K562 (cell line): ENCODE measurements at regions not wholly inside any gene's neighbourhood (a gene's known extent, or its start where the extent isn't known, plus 50 kb on each side); places are given as distances from the start of the nearest gene placed in this dataset.

Source experiments
- ATAC-seq: fragments of 200-7000 bp; cut with Tn5 transposase; 3 replicates; pipeline ENCODE4 v1.9.1; 2020; ENCODE audit warnings: moderate library complexity
- BruUV-seq: library from RNA; stranded (reverse); fragments of 400-500 nt; replicated peaks from 2 replicates; lab custom pipeline; 2021; lab: Mats Ljungman, UMichigan
- CTCF ChIA-PET: fragments of 300-600 bp; formaldehyde crosslinking; extraction: SDS; loops from one replicate; lab custom pipeline; 2021; ENCODE audit warnings: low intra/inter-chr PET ratio; lab: Yijun Ruan, JAX
- POLR2A ChIA-PET: fragments of 300-600, 350-650 bp; sonication (Branson Sonifier 250); formaldehyde crosslinking; extraction: SDS; loops from one replicate; lab custom pipeline; 2021; ENCODE audit warnings: antibody characterized with exemption, inconsistent platforms; lab: Yijun Ruan, JAX
- DNase-seq, 4 experiments: peaks; one replicate each; pipeline versions ENCODE4 v3.0.0 to v3.0.0-alpha.2; 2011 to 2018; ENCODE audit warnings: low spot score in 3 of 4, mixed read lengths in 3 of 4; ENCODE audit errors: extremely low read depth in 1 of 4
- FAIRE-seq: peaks from 2 replicates; lab custom pipeline; 2011; peaks lifted over from hg19 to GRCh38; lab: Jason Lieb, UNC
- H2AFZ ChIP-seq: 2 replicates; pipeline ENCODE4 v1.6.0; 2011; ENCODE audit warnings: low read depth, low read length, control low read depth, inconsistent platforms
- H3K27ac ChIP-seq: fragments of 200-600 bp; 3 replicates; pipeline ENCODE4 v1.8.0; 2011; ENCODE audit warnings: low read depth, mild to moderate bottlenecking, control low read depth, inconsistent platforms, low read length, moderate library complexity, mixed read lengths; ENCODE audit errors: extremely low read depth
- H3K27me3 ChIP-seq, 2 experiments: fragments of 300-600 bp in 1 of 2; 2 replicates in 1 of 2; 3 replicates in 1 of 2; pipeline versions ENCODE4 v1.6.0 to v1.8.0; 2011; ENCODE audit warnings: inconsistent platforms in 2 of 2, low read length in 2 of 2, mild to moderate bottlenecking in 1 of 2, mixed read lengths in 1 of 2, moderate library complexity in 1 of 2; ENCODE audit not compliant: control insufficient read depth in 2 of 2, insufficient read depth in 2 of 2
- H3K36me3 ChIP-seq: fragments of 300-600 bp; 3 replicates; pipeline ENCODE4 v1.8.0; 2011; ENCODE audit warnings: mild to moderate bottlenecking, low read length, inconsistent platforms; ENCODE audit not compliant: control insufficient read depth, insufficient read depth
- H3K4me1 ChIP-seq, 2 experiments: fragments of 200-600 bp in 1 of 2; replicated peaks in 1 of 2; 2 replicates in 1 of 2; 3 replicates in 1 of 2; pipeline versions ENCODE4 v1.5.1 to v1.8.0; 2011; ENCODE audit warnings: inconsistent platforms in 2 of 2, low read length in 2 of 2, mild to moderate bottlenecking in 1 of 2, mixed read lengths in 1 of 2, moderate library complexity in 1 of 2; ENCODE audit not compliant: control insufficient read depth in 2 of 2, insufficient read depth in 2 of 2
- H3K4me2 ChIP-seq: 2 replicates; pipeline ENCODE4 v1.6.1; 2011; ENCODE audit warnings: low read length, control low read depth, inconsistent platforms, mixed read lengths; ENCODE audit not compliant: insufficient read depth
- H3K4me3 ChIP-seq: fragments of 200-600 bp; sonication (generic), shearing (Covaris generic); 2 replicates; pipeline ENCODE4 v1.5.1; 2016; ENCODE audit warnings: control low read depth, inconsistent platforms
- H3K79me2 ChIP-seq: fragments of 200-600 bp; 3 replicates; pipeline ENCODE4 v1.8.0; 2011; ENCODE audit warnings: low read length, inconsistent platforms; ENCODE audit not compliant: control insufficient read depth, insufficient read depth
- H3K9ac ChIP-seq, 2 experiments: 2 replicates each; pipeline versions ENCODE4 v1.6.0 to v1.6.1; 2011; ENCODE audit warnings: low read depth in 2 of 2, low read length in 2 of 2, control low read depth in 1 of 2, inconsistent platforms in 1 of 2, mild to moderate bottlenecking in 1 of 2, mixed read lengths in 1 of 2; ENCODE audit not compliant: insufficient read depth in 1 of 2
- H3K9me1 ChIP-seq: one replicate; pipeline ENCODE4 v1.6.0; 2011; ENCODE audit warnings: inconsistent platforms, mild to moderate bottlenecking, low read length, moderate library complexity; ENCODE audit not compliant: control insufficient read depth, insufficient read depth
- H3K9me3 ChIP-seq: replicated peaks from 2 replicates; pipeline ENCODE4 v1.5.1; 2011; ENCODE audit warnings: low read depth, low read length, inconsistent platforms; ENCODE audit not compliant: control insufficient read depth, insufficient read depth
- H4K20me1 ChIP-seq: replicated peaks from 2 replicates; pipeline ENCODE4 v1.6.1; 2011; ENCODE audit warnings: low read length, inconsistent platforms, mixed read lengths; ENCODE audit not compliant: control insufficient read depth, insufficient read depth
- SP2 ChIP-seq: IDR thresholded peaks from 2 replicates; pipeline ENCODE4 v1.6.1; 2011; ENCODE audit warnings: mild to moderate bottlenecking, low read depth, low read length, moderate library complexity; ENCODE audit not compliant: poor library complexity, severe bottlenecking; ENCODE audit errors: extremely low read depth
- ZFP36 ChIP-seq: fragments of 150-350 bp; IDR thresholded peaks from 2 replicates; pipeline ENCODE4 v1.6.1; 2018; ENCODE audit warnings: low read length, low read depth; ENCODE audit not compliant: partially characterized antibody
- ZNF707 ChIP-seq: fragments of 250-450 bp; sonication (Bioruptor Pico); conservative IDR thresholded peaks from 2 replicates; pipeline ENCODE4 v1.8.0; 2022; ENCODE audit warnings: inconsistent platforms, mild to moderate bottlenecking, moderate library complexity
- WGBS: fragments of 100-300 bp; shearing (Covaris generic); methylation state at CpG from one replicate; pipeline ENCODE4 v1.1.6; 2016; ENCODE audit warnings: low coverage, mixed read lengths; ENCODE audit not compliant: insufficient coverage; ENCODE audit errors: missing lambda C conversion rate; 5-methylcytosine and 5-hydroxymethylcytosine counted together
- in situ Hi-C: fragments of 300-500 bp; cut with MboI; formaldehyde crosslinking; loops from 4 replicates; pipeline ENCODE4 v1.15.0; 2018; ENCODE audit warnings: inconsistent platforms, mixed read lengths
- intact Hi-C: fragments of 100-400 bp; cut with micrococcal nuclease; formaldehyde crosslinking; loops from 2 replicates; pipeline ENCODE4 v1.14.2; 2022
- TF ChIP-seq, protein P1 (sequence below): fragments of 450-650 bp; IDR thresholded peaks from 2 replicates; pipeline ENCODE4 v1.6.1; 2016; ENCODE audit warnings: antibody characterized with exemption
- TF ChIP-seq, protein P2 (sequence below): fragments of 450-650 bp; IDR thresholded peaks from 2 replicates; pipeline ENCODE4 v1.7.0; 2016; ENCODE audit warnings: borderline replicate concordance
- TF ChIP-seq, protein P3 (sequence below): sonication (generic); formaldehyde crosslinking; IDR thresholded peaks from 2 replicates; pipeline ENCODE4 v1.8.0; 2022; ENCODE audit warnings: mild to moderate bottlenecking, missing genetic modification reagents
- TF ChIP-seq, protein P4 (sequence below): fragments of 450-650 bp; IDR thresholded peaks from 2 replicates; pipeline ENCODE4 v1.7.1; 2018; ENCODE audit warnings: mild to moderate bottlenecking, low read depth; ENCODE audit not compliant: partially characterized antibody
- TF ChIP-seq, protein P5 (sequence below): sonication (generic); formaldehyde crosslinking; IDR thresholded peaks from 2 replicates; pipeline ENCODE4 v1.5.0; 2020; ENCODE audit warnings: missing genetic modification reagents
- TF ChIP-seq, protein P6 (sequence below): fragments of 450-650 bp; formaldehyde crosslinking; IDR thresholded peaks from 2 replicates; pipeline ENCODE4 v1.4.0; 2020; ENCODE audit warnings: mild to moderate bottlenecking, mixed read lengths

DNA sequence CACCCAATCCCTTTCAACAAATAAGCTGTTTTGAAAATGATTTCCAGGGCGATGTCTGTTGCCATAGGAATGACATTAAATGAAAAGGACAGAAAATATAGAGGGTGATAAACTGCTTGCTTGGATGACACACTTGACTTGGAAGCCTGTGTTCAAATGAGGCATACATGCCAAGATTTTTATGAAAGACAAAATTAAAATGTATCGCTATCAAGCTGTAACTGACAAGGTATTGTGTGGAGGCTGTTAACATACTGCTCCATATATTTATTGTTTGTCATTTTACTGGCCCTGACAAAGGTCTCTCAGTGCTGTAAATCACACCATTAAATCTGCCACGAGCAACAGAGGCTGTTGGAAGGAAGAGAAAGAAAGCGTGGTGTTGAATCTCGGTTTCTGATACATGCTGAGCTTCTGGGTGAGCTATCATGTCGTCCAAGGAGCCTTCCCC, 456.2 kb upstream of the SALL1 start (continued):
- TF ChIP-seq, protein P1, sequence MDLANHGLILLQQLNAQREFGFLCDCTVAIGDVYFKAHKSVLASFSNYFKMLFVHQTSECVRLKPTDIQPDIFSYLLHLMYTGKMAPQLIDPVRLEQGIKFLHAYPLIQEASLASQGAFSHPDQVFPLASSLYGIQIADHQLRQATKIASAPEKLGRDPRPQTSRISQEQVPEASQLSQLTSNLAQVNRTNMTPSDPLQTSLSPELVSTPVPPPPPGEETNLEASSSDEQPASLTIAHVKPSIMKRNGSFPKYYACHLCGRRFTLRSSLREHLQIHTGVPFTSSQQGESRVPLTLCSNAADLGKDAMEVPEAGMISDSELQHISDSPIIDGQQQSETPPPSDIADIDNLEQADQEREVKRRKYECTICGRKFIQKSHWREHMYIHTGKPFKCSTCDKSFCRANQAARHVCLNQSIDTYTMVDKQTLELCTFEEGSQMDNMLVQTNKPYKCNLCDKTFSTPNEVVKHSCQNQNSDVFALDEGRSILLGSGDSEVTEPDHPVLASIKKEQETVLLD: no peak
- no peak for TF ChIP-seq ZNF707 (CRISPR knock-in tag)
- TF ChIP-seq, protein P2, sequence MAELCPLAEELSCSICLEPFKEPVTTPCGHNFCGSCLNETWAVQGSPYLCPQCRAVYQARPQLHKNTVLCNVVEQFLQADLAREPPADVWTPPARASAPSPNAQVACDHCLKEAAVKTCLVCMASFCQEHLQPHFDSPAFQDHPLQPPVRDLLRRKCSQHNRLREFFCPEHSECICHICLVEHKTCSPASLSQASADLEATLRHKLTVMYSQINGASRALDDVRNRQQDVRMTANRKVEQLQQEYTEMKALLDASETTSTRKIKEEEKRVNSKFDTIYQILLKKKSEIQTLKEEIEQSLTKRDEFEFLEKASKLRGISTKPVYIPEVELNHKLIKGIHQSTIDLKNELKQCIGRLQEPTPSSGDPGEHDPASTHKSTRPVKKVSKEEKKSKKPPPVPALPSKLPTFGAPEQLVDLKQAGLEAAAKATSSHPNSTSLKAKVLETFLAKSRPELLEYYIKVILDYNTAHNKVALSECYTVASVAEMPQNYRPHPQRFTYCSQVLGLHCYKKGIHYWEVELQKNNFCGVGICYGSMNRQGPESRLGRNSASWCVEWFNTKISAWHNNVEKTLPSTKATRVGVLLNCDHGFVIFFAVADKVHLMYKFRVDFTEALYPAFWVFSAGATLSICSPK: no peak
- TF ChIP-seq, protein P3, sequence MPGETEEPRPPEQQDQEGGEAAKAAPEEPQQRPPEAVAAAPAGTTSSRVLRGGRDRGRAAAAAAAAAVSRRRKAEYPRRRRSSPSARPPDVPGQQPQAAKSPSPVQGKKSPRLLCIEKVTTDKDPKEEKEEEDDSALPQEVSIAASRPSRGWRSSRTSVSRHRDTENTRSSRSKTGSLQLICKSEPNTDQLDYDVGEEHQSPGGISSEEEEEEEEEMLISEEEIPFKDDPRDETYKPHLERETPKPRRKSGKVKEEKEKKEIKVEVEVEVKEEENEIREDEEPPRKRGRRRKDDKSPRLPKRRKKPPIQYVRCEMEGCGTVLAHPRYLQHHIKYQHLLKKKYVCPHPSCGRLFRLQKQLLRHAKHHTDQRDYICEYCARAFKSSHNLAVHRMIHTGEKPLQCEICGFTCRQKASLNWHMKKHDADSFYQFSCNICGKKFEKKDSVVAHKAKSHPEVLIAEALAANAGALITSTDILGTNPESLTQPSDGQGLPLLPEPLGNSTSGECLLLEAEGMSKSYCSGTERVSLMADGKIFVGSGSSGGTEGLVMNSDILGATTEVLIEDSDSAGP (CRISPR knock-in tag): no peak
- TF ChIP-seq, all 486 proteins: peak for 0

DNA sequence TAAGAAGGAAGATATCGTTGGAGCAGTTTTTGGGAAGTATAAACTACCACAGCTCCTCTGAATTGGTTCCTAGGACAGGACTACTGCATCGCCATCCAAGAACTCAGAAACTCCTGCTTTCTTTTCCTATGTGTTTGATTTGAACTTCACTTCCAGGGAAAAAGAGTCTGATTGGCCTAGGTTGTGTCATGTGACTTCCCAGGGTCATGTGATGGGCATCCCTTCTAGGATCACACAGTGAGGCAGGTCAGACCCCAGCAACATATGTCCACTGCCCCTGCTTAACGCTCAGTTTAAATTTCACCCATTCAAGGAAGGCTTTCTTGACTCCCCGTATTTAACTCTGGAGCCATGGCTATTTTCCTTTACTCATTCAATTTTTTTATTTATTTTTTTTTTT, 445.2 kb upstream of the SALL1 start:
- no TSS peak for BruUV-seq
- Histone ChIP-seq H3K4me3 (no peak overlapping the region), H3K4me2 (no peak overlapping the region), H3K27me3 (no peaks in the 10 kb centered on the region), H3K9me3 (no peaks in the 10 kb centered on the region), H3K4me1 (no peaks in the 10 kb centered on the region), H2AFZ (no peak overlapping the region), H3K9me1 (no peaks in the 10 kb centered on the region), H3K9ac (no peak overlapping the region), H3K27ac (no peak overlapping the region), H3K79me2 (no peaks in the 10 kb centered on the region), H3K36me3 (no peaks in the 10 kb centered on the region), H4K20me1 (no peaks in the 10 kb centered on the region)
- CTCF ChIA-PET: no interaction called here
- intact Hi-C loops (no loop called here), in situ Hi-C loops (no loop called here)
- POLR2A ChIA-PET: no interaction called here
- ATAC-seq: no peak
- FAIRE-seq: no peak
- DNase-seq: no peak
- WGBS: 0% methylated on average over 4 of the region's 4 CpGs
- TF ChIP-seq SP2: no peak
- TF ChIP-seq, protein P4, sequence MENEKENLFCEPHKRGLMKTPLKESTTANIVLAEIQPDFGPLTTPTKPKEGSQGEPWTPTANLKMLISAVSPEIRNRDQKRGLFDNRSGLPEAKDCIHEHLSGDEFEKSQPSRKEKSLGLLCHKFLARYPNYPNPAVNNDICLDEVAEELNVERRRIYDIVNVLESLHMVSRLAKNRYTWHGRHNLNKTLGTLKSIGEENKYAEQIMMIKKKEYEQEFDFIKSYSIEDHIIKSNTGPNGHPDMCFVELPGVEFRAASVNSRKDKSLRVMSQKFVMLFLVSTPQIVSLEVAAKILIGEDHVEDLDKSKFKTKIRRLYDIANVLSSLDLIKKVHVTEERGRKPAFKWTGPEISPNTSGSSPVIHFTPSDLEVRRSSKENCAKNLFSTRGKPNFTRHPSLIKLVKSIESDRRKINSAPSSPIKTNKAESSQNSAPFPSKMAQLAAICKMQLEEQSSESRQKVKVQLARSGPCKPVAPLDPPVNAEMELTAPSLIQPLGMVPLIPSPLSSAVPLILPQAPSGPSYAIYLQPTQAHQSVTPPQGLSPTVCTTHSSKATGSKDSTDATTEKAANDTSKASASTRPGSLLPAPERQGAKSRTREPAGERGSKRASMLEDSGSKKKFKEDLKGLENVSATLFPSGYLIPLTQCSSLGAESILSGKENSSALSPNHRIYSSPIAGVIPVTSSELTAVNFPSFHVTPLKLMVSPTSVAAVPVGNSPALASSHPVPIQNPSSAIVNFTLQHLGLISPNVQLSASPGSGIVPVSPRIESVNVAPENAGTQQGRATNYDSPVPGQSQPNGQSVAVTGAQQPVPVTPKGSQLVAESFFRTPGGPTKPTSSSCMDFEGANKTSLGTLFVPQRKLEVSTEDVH: no peak
- TF ChIP-seq, protein P5, sequence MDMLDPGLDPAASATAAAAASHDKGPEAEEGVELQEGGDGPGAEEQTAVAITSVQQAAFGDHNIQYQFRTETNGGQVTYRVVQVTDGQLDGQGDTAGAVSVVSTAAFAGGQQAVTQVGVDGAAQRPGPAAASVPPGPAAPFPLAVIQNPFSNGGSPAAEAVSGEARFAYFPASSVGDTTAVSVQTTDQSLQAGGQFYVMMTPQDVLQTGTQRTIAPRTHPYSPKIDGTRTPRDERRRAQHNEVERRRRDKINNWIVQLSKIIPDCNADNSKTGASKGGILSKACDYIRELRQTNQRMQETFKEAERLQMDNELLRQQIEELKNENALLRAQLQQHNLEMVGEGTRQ (CRISPR knock-in tag): peak; percentile 3; the same call in 1 of the 2 replicates
- no peak for TF ChIP-seq ZFP36
- TF ChIP-seq, protein P6, sequence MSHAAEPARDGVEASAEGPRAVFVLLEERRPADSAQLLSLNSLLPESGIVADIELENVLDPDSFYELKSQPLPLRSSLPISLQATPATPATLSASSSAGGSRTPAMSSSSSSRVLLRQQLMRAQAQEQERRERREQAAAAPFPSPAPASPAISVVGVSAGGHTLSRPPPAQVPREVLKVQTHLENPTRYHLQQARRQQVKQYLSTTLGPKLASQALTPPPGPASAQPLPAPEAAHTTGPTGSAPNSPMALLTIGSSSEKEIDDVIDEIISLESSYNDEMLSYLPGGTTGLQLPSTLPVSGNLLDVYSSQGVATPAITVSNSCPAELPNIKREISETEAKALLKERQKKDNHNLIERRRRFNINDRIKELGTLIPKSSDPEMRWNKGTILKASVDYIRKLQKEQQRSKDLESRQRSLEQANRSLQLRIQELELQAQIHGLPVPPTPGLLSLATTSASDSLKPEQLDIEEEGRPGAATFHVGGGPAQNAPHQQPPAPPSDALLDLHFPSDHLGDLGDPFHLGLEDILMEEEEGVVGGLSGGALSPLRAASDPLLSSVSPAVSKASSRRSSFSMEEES: peak; percentile 43; the same call in 1 of the 2 replicates
